ENCODE measurements at regions not wholly inside any gene's neighbourhood (a gene's known extent, or its start where the extent isn't known, plus 50 kb on each side); places are given as distances from the start of the nearest gene placed in this dataset.

GRCh38 chr14:21729703-21730233 is 56.1 kb upstream of the OR4E1 start:
- Histone ChIP-seq H3K4me1 (no peaks in the 10 kb centered on the region), H3K36me3 (no peaks in the 10 kb centered on the region), H3K27me3 (peaks cover 0 to 9% (median 0%) of the 10 kb centered on the region in 3 donors), H3K4me3 (no peak overlapping the region), H3K27ac (no peak overlapping the region), H3K9me3 (no peaks in the 10 kb centered on the region)
- no peak for DNase-seq
- intact Hi-C loops (cut with DNase I; ENCODE audit: low total_unique reads): no loop called here
- TF ChIP-seq POLR2A (IDR thresholded peaks at IDR 0.05) (no peak), POLR2AphosphoS5 (IDR thresholded peaks at IDR 0.05) (no peak), EP300 (IDR thresholded peaks at IDR 0.05) (no peak), CTCF (IDR thresholded peaks at IDR 0.05) (no peak)
- 46 to 75% (median 57%) methylated on average over 5 of the region's 5 CpGs for WGBS, 5 donors

GRCh38 chr14:21725250-21725649 is 51.6 kb upstream of the OR4E1 start:
- H3K4me1 ChIP-seq: no peaks in the 10 kb centered on the region
- H3K27ac ChIP-seq: no peak overlapping the region
- no peak overlapping the region for H3K4me3 ChIP-seq
- no peak for DNase-seq
- no peak for TF ChIP-seq CTCF (IDR thresholded peaks at IDR 0.05)
- no peak for TF ChIP-seq EP300 (IDR thresholded peaks at IDR 0.05)
- no peak for TF ChIP-seq POLR2A (IDR thresholded peaks at IDR 0.05)
- no peak for TF ChIP-seq POLR2AphosphoS5 (IDR thresholded peaks at IDR 0.05)
- intact Hi-C loops (cut with DNase I; ENCODE audit: low total_unique reads): no loop called here
- H3K36me3 ChIP-seq: no peaks in the 10 kb centered on the region
- no peaks in the 10 kb centered on the region for H3K9me3 ChIP-seq
- 54 to 79% (median 70%) methylated on average over 2 of the region's 2 CpGs for WGBS, 5 donors
- H3K27me3 ChIP-seq: peaks cover 0 to 16% (median 0%) of the 10 kb centered on the region in 3 donors

- intact Hi-C loops (cut with DNase I; ENCODE audit: low total_unique reads): no loop called here
- no peak overlapping the region for H3K27ac ChIP-seq
- no peaks in the 10 kb centered on the region for H3K4me1 ChIP-seq
- peaks cover 0 to 16% (median 0%) of the 10 kb centered on the region in 3 donors for H3K27me3 ChIP-seq
- no peak for DNase-seq
- H3K9me3 ChIP-seq: no peaks in the 10 kb centered on the region
- WGBS, 5 donors: 73 to 78% (median 75%) methylated on average over 8 of the region's 8 CpGs
- no peak overlapping the region for H3K4me3 ChIP-seq
- no peaks in the 10 kb centered on the region for H3K36me3 ChIP-seq
- TF ChIP-seq EP300 (IDR thresholded peaks at IDR 0.05) (no peak), POLR2A (IDR thresholded peaks at IDR 0.05) (no peak), POLR2AphosphoS5 (IDR thresholded peaks at IDR 0.05) (no peak), CTCF (IDR thresholded peaks at IDR 0.05) (no peak)
Observed at GRCh38 chr14:21724090-21724973, 50.7 kb upstream of the OR4E1 start.

- intact Hi-C loops (cut with DNase I; ENCODE audit: low total_unique reads): no loop called here
- Histone ChIP-seq H3K27me3 (peaks cover 0 to 16% (median 0%) of the 10 kb centered on the region in 3 donors), H3K9me3 (no peaks in the 10 kb centered on the region), H3K27ac (no peak overlapping the region), H3K36me3 (no peaks in the 10 kb centered on the region), H3K4me3 (no peak overlapping the region), H3K4me1 (no peaks in the 10 kb centered on the region)
- WGBS, 5 donors: 51 to 63% (median 56%) methylated on average over 10 to 14 of the region's 14 CpGs
- TF ChIP-seq POLR2AphosphoS5 (IDR thresholded peaks at IDR 0.05) (no peak), EP300 (IDR thresholded peaks at IDR 0.05) (no peak), CTCF (IDR thresholded peaks at IDR 0.05) (no peak), POLR2A (IDR thresholded peaks at IDR 0.05) (no peak)
- DNase-seq: peak in 1 of 2 donors; percentile 28
Observed at GRCh38 chr14:21723431-21724045, 49.9 kb upstream of the OR4E1 start.
